ENCODE measurements at regions not wholly inside any gene's neighbourhood (a gene's known extent, or its start where the extent isn't known, plus 50 kb on each side); places are given as distances from the start of the nearest gene placed in this dataset.

- TF ChIP-seq CTCF (conservative IDR thresholded peaks at IDR 0.05; ENCODE audit: low read length) = no peak
- TF ChIP-seq EZH2phosphoT487 (IDR thresholded peaks at IDR 0.05; ENCODE audit: borderline replicate concordance) = no peak
- no peaks in the 10 kb centered on the region for H3K9me3 ChIP-seq (ENCODE audit: insufficient read depth, low read depth, low read length)
- H3K27me3 ChIP-seq (ENCODE audit: insufficient read depth, low read length, poor library complexity, severe bottlenecking) = no peaks in the 10 kb centered on the region
- no peaks in the 10 kb centered on the region for H4K20me1 ChIP-seq (ENCODE audit: insufficient read depth, low read length, poor library complexity, severe bottlenecking)
- no peak overlapping the region for H3K4me2 ChIP-seq (ENCODE audit: low read depth, low read length, poor library complexity, severe bottlenecking)
- no peaks in the 10 kb centered on the region for H3K36me3 ChIP-seq (ENCODE audit: insufficient read depth, low read length)
- H3F3A ChIP-seq (ENCODE audit: low read depth) = no peaks in the 10 kb centered on the region
- no peaks in the 10 kb centered on the region for H3K4me1 ChIP-seq (ENCODE audit: insufficient read depth, low read length, poor library complexity, severe bottlenecking)
- no peak overlapping the region for H2AFZ ChIP-seq (ENCODE audit: low read length)
- H3K9ac ChIP-seq (ENCODE audit: low read depth, low read length, poor library complexity, severe bottlenecking) = no peak overlapping the region
- no peak overlapping the region for H3K4me3 ChIP-seq (ENCODE audit: low read length, poor library complexity, severe bottlenecking)
- H3K9me2 ChIP-seq (replicated peaks; ENCODE audit: low read depth, low read length) = no peaks in the 10 kb centered on the region
- H3K79me2 ChIP-seq (ENCODE audit: insufficient read depth, low read length) = no peaks in the 10 kb centered on the region
Observed at GRCh38 chr14:35973770-35974169, 147.6 kb downstream of the BRMS1L start.

GRCh38 chr14:35971965-35972630 is 146.0 kb downstream of the BRMS1L start:
- no peaks in the 10 kb centered on the region for H3F3A ChIP-seq (ENCODE audit: low read depth)
- no peak overlapping the region for H2AFZ ChIP-seq (ENCODE audit: low read length)
- H3K4me1 ChIP-seq (ENCODE audit: insufficient read depth, low read length, poor library complexity, severe bottlenecking) = no peaks in the 10 kb centered on the region
- H3K4me3 ChIP-seq (ENCODE audit: low read length, poor library complexity, severe bottlenecking) = no peak overlapping the region
- TF ChIP-seq EZH2phosphoT487 (IDR thresholded peaks at IDR 0.05; ENCODE audit: borderline replicate concordance) (no peak), CTCF (conservative IDR thresholded peaks at IDR 0.05; ENCODE audit: low read length) (no peak)
- H3K4me2 ChIP-seq (ENCODE audit: low read depth, low read length, poor library complexity, severe bottlenecking) = no peak overlapping the region
- no peaks in the 10 kb centered on the region for H3K27me3 ChIP-seq (ENCODE audit: insufficient read depth, low read length, poor library complexity, severe bottlenecking)
- no peaks in the 10 kb centered on the region for H3K9me2 ChIP-seq (replicated peaks; ENCODE audit: low read depth, low read length)
- no peaks in the 10 kb centered on the region for H3K9me3 ChIP-seq (ENCODE audit: insufficient read depth, low read depth, low read length)
- no peak overlapping the region for H3K9ac ChIP-seq (ENCODE audit: low read depth, low read length, poor library complexity, severe bottlenecking)
- H3K79me2 ChIP-seq (ENCODE audit: insufficient read depth, low read length) = no peaks in the 10 kb centered on the region
- no peaks in the 10 kb centered on the region for H4K20me1 ChIP-seq (ENCODE audit: insufficient read depth, low read length, poor library complexity, severe bottlenecking)
- H3K36me3 ChIP-seq (ENCODE audit: insufficient read depth, low read length) = no peaks in the 10 kb centered on the region

GRCh38 chr14:35969310-35969709 is 143.2 kb downstream of the BRMS1L start:
- TF ChIP-seq CTCF (conservative IDR thresholded peaks at IDR 0.05; ENCODE audit: low read length) = no peak
- no peak for TF ChIP-seq EZH2phosphoT487 (IDR thresholded peaks at IDR 0.05; ENCODE audit: borderline replicate concordance)

More at GRCh38 chr14:35969310-35969709, 143.2 kb downstream of the BRMS1L start:
- Histone ChIP-seq H3K4me2 (ENCODE audit: low read depth, low read length, poor library complexity, severe bottlenecking) (no peak overlapping the region), H3F3A (ENCODE audit: low read depth) (no peaks in the 10 kb centered on the region), H3K36me3 (ENCODE audit: insufficient read depth, low read length) (no peaks in the 10 kb centered on the region), H4K20me1 (ENCODE audit: insufficient read depth, low read length, poor library complexity, severe bottlenecking) (no peaks in the 10 kb centered on the region), H2AFZ (ENCODE audit: low read length) (no peak overlapping the region), H3K4me3 (ENCODE audit: low read length, poor library complexity, severe bottlenecking) (no peak overlapping the region), H3K9ac (ENCODE audit: low read depth, low read length, poor library complexity, severe bottlenecking) (no peak overlapping the region), H3K27me3 (ENCODE audit: insufficient read depth, low read length, poor library complexity, severe bottlenecking) (no peaks in the 10 kb centered on the region), H3K4me1 (ENCODE audit: insufficient read depth, low read length, poor library complexity, severe bottlenecking) (no peaks in the 10 kb centered on the region), H3K9me2 (replicated peaks; ENCODE audit: low read depth, low read length) (no peaks in the 10 kb centered on the region), H3K79me2 (ENCODE audit: insufficient read depth, low read length) (no peaks in the 10 kb centered on the region), H3K9me3 (ENCODE audit: insufficient read depth, low read depth, low read length) (no peaks in the 10 kb centered on the region)

Data from Loucy (cell line).